ENCODE measurements at regions not wholly inside any gene's neighbourhood (a gene's known extent, or its start where the extent isn't known, plus 50 kb on each side); places are given as distances from the start of the nearest gene placed in this dataset.

GRCh38 chr2:82826437-82826836, 1632.6 kb downstream of the SUCLG1 start:
- dilution Hi-C loops (cut with MboI; ENCODE audit: extremely low pct_ligation_motif_present, low sequenced_read_pairs), result no loop called here
- no peaks in the 10 kb centered on the region for H3K9me3 ChIP-seq (ENCODE audit: control insufficient read depth, low read depth, low read length)
- no peaks in the 10 kb centered on the region for H3K36me3 ChIP-seq (ENCODE audit: control insufficient read depth in 2 of 2, extremely low read depth in 1 of 2, insufficient read depth in 2 of 2, low read length in 2 of 2)
- H3K4me2 ChIP-seq (ENCODE audit: control insufficient read depth, extremely low read depth, insufficient read depth, low read depth, low read length), result no peak overlapping the region
- no peak overlapping the region for H3K27ac ChIP-seq (ENCODE audit: control insufficient read depth, insufficient read depth, low read length)
- DNase-seq (ENCODE audit: low read depth, low spot score), result no peak
- no peaks in the 10 kb centered on the region for H3K9me1 ChIP-seq (ENCODE audit: control insufficient read depth, extremely low read depth, insufficient read depth, low read length)
- H3K27me3 ChIP-seq (ENCODE audit: control insufficient read depth, extremely low read depth, insufficient read depth, low read length), result no peaks in the 10 kb centered on the region
- no peak for FAIRE-seq
- no peak overlapping the region for H2AFZ ChIP-seq (ENCODE audit: control insufficient read depth, low read length)
- H3K4me1 ChIP-seq (ENCODE audit: control insufficient read depth, extremely low read depth, insufficient read depth, low read length), result no peaks in the 10 kb centered on the region
- H3K9ac ChIP-seq (ENCODE audit: control insufficient read depth, extremely low read depth, insufficient read depth, low read length), result no peak overlapping the region
- no peak overlapping the region for H3K4me3 ChIP-seq (ENCODE audit: control insufficient read depth in 2 of 3, extremely low read depth in 1 of 3, insufficient read depth in 2 of 3, low read depth in 1 of 3, low read length in 3 of 3)
- TF ChIP-seq EZH2 (IDR thresholded peaks at IDR 0.05; ENCODE audit: low read length), result no peak
- TF ChIP-seq, protein P1, sequence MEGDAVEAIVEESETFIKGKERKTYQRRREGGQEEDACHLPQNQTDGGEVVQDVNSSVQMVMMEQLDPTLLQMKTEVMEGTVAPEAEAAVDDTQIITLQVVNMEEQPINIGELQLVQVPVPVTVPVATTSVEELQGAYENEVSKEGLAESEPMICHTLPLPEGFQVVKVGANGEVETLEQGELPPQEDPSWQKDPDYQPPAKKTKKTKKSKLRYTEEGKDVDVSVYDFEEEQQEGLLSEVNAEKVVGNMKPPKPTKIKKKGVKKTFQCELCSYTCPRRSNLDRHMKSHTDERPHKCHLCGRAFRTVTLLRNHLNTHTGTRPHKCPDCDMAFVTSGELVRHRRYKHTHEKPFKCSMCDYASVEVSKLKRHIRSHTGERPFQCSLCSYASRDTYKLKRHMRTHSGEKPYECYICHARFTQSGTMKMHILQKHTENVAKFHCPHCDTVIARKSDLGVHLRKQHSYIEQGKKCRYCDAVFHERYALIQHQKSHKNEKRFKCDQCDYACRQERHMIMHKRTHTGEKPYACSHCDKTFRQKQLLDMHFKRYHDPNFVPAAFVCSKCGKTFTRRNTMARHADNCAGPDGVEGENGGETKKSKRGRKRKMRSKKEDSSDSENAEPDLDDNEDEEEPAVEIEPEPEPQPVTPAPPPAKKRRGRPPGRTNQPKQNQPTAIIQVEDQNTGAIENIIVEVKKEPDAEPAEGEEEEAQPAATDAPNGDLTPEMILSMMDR (optimal IDR thresholded peaks at IDR 0.05 in 1 of 3, IDR thresholded peaks at IDR 0.05 in 1 of 3, conservative IDR thresholded peaks at IDR 0.05 in 1 of 3; ENCODE audit: extremely low read depth in 1 of 3, insufficient read depth in 2 of 3, low read length in 3 of 3), result no peak
- H3K79me2 ChIP-seq (ENCODE audit: control insufficient read depth, insufficient read depth, low read length), result no peaks in the 10 kb centered on the region
- no peaks in the 10 kb centered on the region for H4K20me1 ChIP-seq (ENCODE audit: control insufficient read depth, extremely low read depth, insufficient read depth, low read length)

GRCh38 chr2:82825410-82826090, 1633.5 kb downstream of the SUCLG1 start:
- Histone ChIP-seq H3K4me1 (ENCODE audit: control insufficient read depth, extremely low read depth, insufficient read depth, low read length) (no peaks in the 10 kb centered on the region), H2AFZ (ENCODE audit: control insufficient read depth, low read length) (no peak overlapping the region), H3K4me3 (ENCODE audit: control insufficient read depth in 2 of 3, extremely low read depth in 1 of 3, insufficient read depth in 2 of 3, low read depth in 1 of 3, low read length in 3 of 3) (no peak overlapping the region), H3K9me1 (ENCODE audit: control insufficient read depth, extremely low read depth, insufficient read depth, low read length) (no peaks in the 10 kb centered on the region), H3K4me2 (ENCODE audit: control insufficient read depth, extremely low read depth, insufficient read depth, low read depth, low read length) (no peak overlapping the region), H3K27me3 (ENCODE audit: control insufficient read depth, extremely low read depth, insufficient read depth, low read length) (no peaks in the 10 kb centered on the region), H3K27ac (ENCODE audit: control insufficient read depth, insufficient read depth, low read length) (no peak overlapping the region), H4K20me1 (ENCODE audit: control insufficient read depth, extremely low read depth, insufficient read depth, low read length) (no peaks in the 10 kb centered on the region), H3K79me2 (ENCODE audit: control insufficient read depth, insufficient read depth, low read length) (no peaks in the 10 kb centered on the region), H3K9ac (ENCODE audit: control insufficient read depth, extremely low read depth, insufficient read depth, low read length) (no peak overlapping the region), H3K9me3 (ENCODE audit: control insufficient read depth, low read depth, low read length) (no peaks in the 10 kb centered on the region), H3K36me3 (ENCODE audit: control insufficient read depth in 2 of 2, extremely low read depth in 1 of 2, insufficient read depth in 2 of 2, low read length in 2 of 2) (no peaks in the 10 kb centered on the region)
- DNase-seq (ENCODE audit: low read depth, low spot score), result no peak
- no peak for TF ChIP-seq EZH2 (IDR thresholded peaks at IDR 0.05; ENCODE audit: low read length)
- TF ChIP-seq, protein P1 (optimal IDR thresholded peaks at IDR 0.05 in 1 of 3, IDR thresholded peaks at IDR 0.05 in 1 of 3, conservative IDR thresholded peaks at IDR 0.05 in 1 of 3; ENCODE audit: extremely low read depth in 1 of 3, insufficient read depth in 2 of 3, low read length in 3 of 3), result no peak
- dilution Hi-C loops (cut with MboI; ENCODE audit: extremely low pct_ligation_motif_present, low sequenced_read_pairs), result no loop called here
- FAIRE-seq, result no peak
